Natural killer cell treated with Interleukin-12 subunit alpha and Interleukin-12 subunit beta and Interleukin-15 and Interleukin-18, amount 100 ng/mL, for 72 hours (primary cell): ENCODE measurements at regions not wholly inside any gene's neighbourhood (a gene's known extent, or its start where the extent isn't known, plus 50 kb on each side); places are given as distances from the start of the nearest gene placed in this dataset.
"Not testable (repeated sequence)": the region's sequence is repeated elsewhere in the genome, so short reads cannot be mapped to it uniquely, and the experiment has no call there.

ENCODE experiments used
- ATAC-seq, 2 donors: fragments of 150-1000 bp; cut with Tn5 transposase in 1 of 2; sonication (Bioruptor Pico), chemical (Tn5 transposase) in 1 of 2; 2 replicates each; pipeline ENCODE4 v1.10.0; 2021
- DNase-seq: peaks from one replicate; pipeline ENCODE4 v3.0.0; 2022; ENCODE audit warnings: low spot score
- H3K27ac Mint-ChIP-seq, 2 donors: 1 replicate in 1 of 2; 2 replicates in 1 of 2; pipeline ENCODE4 v1.8.0; 2022; ENCODE audit warnings: mixed read lengths in 2 of 2, mild to moderate bottlenecking in 1 of 2, moderate library complexity in 1 of 2
- H3K27me3 Mint-ChIP-seq, 2 donors: 1 replicate in 1 of 2; 2 replicates in 1 of 2; pipeline ENCODE4 v1.8.0; 2022; ENCODE audit warnings: mixed read lengths in 2 of 2
- H3K36me3 Mint-ChIP-seq: one replicate; pipeline ENCODE4 v1.8.0; 2022; ENCODE audit warnings: mixed read lengths
- H3K4me1 Mint-ChIP-seq, 2 donors: 1 replicate in 1 of 2; 2 replicates in 1 of 2; pipeline ENCODE4 v1.8.0; 2022; ENCODE audit warnings: low read depth in 2 of 2, mixed read lengths in 2 of 2, mild to moderate bottlenecking in 1 of 2
- H3K4me3 Mint-ChIP-seq: one replicate; pipeline ENCODE4 v1.8.0; 2022; ENCODE audit warnings: mixed read lengths
- H3K9me3 Mint-ChIP-seq: 2 replicates; pipeline ENCODE4 v1.8.0; 2022; ENCODE audit warnings: mixed read lengths

DNA sequence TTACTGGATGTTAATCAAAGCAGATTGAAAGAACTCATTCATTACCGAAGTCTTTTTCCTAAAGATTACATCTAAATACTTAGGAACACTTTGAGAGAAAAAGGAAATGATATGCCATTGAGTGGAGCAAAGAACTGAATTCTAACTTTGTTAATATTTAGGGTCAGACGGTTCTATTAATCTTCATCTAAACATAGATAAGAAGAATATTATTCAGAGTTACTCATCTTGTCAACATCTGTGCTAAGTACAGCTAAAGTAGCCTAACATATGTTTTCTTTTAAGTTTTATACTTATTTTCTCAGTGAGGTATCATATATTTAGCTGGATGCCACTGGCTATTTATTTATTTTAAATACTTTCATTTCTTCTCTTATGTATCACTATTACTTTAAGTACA lies 1763.7 kb downstream of the EFNA5 start:
- H3K36me3 Mint-ChIP-seq, result no peaks in the 10 kb centered on the region
- DNase-seq (no peak), ATAC-seq (no peak)
- no peak overlapping the region for H3K4me3 Mint-ChIP-seq
- H3K9me3 Mint-ChIP-seq, result peaks cover 4% of the 10 kb centered on the region
- no peak overlapping the region for H3K27ac Mint-ChIP-seq
- no peaks in the 10 kb centered on the region for H3K4me1 Mint-ChIP-seq
- no peaks in the 10 kb centered on the region for H3K27me3 Mint-ChIP-seq

DNA sequence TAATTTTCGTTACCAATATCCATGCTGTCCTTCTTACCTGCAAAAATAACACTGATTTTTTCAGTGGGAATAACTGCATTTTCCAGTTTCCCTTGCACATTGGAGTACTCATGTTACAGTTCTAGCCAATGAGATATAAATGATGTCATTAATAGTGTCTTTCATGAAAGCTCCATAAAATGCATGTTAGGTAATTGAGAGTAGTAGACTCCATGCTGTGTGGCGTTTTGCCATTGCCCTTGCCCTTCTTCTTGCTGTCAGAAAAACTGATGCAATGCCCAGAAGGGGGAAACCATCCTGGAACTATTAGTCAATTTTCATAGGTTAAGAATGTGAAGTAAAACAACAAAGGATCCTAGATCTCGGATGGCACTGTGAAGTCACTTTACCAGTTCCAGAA lies 1765.3 kb downstream of the EFNA5 start:
- ATAC-seq (no peak), DNase-seq (no peak)
- Mint-ChIP-seq H3K4me3 (no peak overlapping the region), H3K4me1 (no peaks in the 10 kb centered on the region), H3K27ac (no peak overlapping the region), H3K27me3 (no peaks in the 10 kb centered on the region), H3K9me3 (peaks cover 5% of the 10 kb centered on the region), H3K36me3 (no peaks in the 10 kb centered on the region)

DNA sequence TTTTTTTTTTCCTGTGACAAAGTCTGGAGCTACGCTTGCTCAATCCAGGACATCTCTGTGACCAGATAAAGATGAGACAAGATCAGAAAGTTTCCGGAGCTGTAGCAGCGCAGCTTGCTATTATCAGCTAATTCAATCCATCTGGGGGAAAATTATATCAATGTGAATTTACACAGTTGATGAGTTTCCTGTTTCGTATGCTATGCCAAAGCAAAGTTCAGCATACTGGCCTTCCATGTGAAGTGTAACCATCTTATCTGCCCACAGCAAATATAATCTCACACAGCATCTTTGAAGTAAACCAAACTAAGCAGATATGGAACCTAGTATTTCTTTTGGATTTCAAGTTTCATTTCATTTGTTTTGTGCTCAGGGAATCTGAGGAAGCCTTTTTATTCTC lies 1767.7 kb downstream of the EFNA5 start:
- no peaks in the 10 kb centered on the region for H3K36me3 Mint-ChIP-seq
- no peaks in the 10 kb centered on the region for H3K27me3 Mint-ChIP-seq
- H3K4me3 Mint-ChIP-seq, result no peak overlapping the region
- ATAC-seq, result no peak
- no peak for DNase-seq
- no peaks in the 10 kb centered on the region for H3K4me1 Mint-ChIP-seq
- H3K27ac Mint-ChIP-seq, result no peak overlapping the region
- peaks cover 4% of the 10 kb centered on the region for H3K9me3 Mint-ChIP-seq

DNA sequence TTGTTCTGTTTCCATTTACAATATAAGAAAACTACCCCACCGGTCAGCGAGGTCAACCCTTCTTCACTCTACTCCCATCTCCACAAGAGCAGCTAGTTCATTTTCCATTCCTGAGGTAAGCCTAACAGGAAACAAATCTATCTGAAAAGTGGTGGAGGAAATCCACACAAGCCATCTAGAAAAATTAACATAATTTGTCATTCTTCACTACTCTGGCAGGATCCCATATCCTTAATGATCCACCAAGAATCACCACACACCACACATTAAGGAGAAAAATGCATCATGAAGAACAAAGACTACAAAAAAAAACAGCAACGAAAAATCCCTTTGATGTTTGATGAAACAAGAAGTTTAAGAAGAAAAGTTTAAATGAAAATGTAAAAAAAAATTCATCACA lies 1771.0 kb downstream of the EFNA5 start:
- no peaks in the 10 kb centered on the region for H3K27me3 Mint-ChIP-seq
- no peak overlapping the region for H3K4me3 Mint-ChIP-seq
- no peaks in the 10 kb centered on the region for H3K4me1 Mint-ChIP-seq
- ATAC-seq (no peak), DNase-seq (no peak)
- no peak overlapping the region for H3K27ac Mint-ChIP-seq
- H3K36me3 Mint-ChIP-seq, result no peaks in the 10 kb centered on the region
- peaks cover 9% of the 10 kb centered on the region for H3K9me3 Mint-ChIP-seq

DNA sequence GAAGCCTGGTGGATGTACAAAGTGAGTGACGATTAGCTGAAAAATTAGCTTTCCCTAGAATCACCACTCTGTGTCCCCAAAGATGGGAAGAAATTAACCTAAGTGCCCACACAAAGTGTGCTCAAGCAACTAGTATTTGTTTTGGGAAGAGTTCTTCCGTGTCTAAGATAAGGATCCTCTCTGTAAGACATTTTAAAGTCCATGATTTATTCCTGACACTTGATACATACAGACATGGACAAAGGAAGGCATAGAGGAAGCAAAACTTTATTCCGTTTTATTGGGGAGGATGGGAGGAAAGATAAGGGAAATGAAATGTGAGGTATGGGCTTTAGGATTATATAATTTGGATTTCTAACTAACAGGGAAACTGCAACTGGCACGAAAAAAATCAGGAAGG lies 1772.6 kb downstream of the EFNA5 start:
- Mint-ChIP-seq H3K36me3 (no peaks in the 10 kb centered on the region), H3K4me3 (no peak overlapping the region)
- ATAC-seq, result no peak

DNA sequence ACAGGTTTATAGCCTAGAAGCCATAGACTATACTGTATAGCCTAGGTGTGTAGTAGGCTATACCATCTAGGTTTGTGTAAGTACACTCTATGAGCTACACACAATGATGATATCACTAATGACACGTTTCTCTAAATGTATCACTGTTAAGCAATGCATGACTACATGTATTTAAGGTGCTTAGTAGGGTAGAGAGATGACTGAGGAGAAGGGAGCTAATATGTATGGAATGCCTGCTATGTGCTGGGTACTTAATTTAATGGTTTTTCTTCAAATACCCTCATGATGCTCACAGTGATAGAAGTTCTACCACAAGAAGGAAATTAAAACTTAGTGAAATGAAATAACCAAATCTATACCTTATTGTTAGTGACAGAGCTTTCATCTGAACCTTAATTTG lies 1785.5 kb downstream of the EFNA5 start:
- DNase-seq (no peak), ATAC-seq (no peak)
- Mint-ChIP-seq H3K27me3 (no peaks in the 10 kb centered on the region), H3K4me3 (no peak overlapping the region), H3K27ac (no peak overlapping the region), H3K4me1 (no peaks in the 10 kb centered on the region), H3K9me3 (peaks cover 9% of the 10 kb centered on the region), H3K36me3 (peaks cover 8% of the 10 kb centered on the region)

More for the DNA sequence above, 1772.6 kb downstream of the EFNA5 start:
- Mint-ChIP-seq H3K27me3 (no peaks in the 10 kb centered on the region), H3K27ac (no peak overlapping the region), H3K4me1 (no peaks in the 10 kb centered on the region), H3K9me3 (peaks cover 9% of the 10 kb centered on the region)
- no peak for DNase-seq

DNA sequence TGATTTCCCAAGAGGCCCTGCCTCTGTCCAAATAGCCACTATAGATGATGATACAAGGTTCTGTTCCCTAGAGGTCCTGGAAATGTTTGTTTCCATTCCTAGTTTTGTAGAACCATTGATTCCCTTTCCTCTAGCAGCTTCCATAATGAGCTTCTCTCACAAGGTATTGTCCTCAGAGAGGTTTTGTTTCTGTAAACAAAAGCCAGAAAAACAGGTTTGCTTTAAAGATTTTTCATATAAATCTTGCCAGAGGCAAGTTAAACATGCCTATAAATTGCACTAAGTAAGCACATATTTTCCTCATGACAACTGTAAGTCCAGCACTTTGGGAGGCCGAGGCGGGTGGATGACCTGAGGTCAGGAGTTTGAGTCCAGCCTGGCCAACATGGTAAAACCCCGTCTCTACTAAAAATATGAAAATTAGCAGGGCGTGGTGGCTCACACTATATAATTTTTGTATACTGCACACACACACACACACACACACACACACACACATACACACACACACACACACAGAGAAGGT lies 1787.7 kb downstream of the EFNA5 start:
- H3K9me3 Mint-ChIP-seq, result peaks cover 11% of the 10 kb centered on the region
- peaks cover 8% of the 10 kb centered on the region for H3K36me3 Mint-ChIP-seq
- ATAC-seq (no peak), DNase-seq (no peak)
- H3K27me3 Mint-ChIP-seq, result no peaks in the 10 kb centered on the region
- H3K27ac Mint-ChIP-seq, result no peak overlapping the region
- no peaks in the 10 kb centered on the region for H3K4me1 Mint-ChIP-seq
- no peak overlapping the region for H3K4me3 Mint-ChIP-seq

DNA sequence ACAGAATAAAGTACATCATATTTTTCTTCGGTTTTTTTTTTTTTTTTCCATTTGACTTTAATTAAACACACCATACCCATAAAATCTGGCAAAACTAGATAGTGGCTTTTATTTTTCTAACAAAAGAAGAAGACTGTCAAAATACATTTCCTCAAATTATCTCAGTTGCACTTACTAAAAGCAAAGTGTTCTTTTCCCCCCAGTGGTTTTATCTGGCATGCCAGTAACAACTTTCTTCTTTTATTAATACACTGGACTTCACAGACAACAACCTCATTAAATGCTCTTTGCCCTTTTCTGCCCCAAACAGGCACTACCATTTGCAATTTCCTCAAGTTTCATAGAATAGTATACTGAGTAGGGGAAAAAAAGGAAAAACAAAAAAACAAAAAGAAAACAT lies 1792.3 kb downstream of the EFNA5 start:
- no peaks in the 10 kb centered on the region for H3K36me3 Mint-ChIP-seq
- no peak for DNase-seq
- H3K4me3 Mint-ChIP-seq, result no peak overlapping the region
- no peak for ATAC-seq
- H3K9me3 Mint-ChIP-seq, result peaks cover 8% of the 10 kb centered on the region
- no peak overlapping the region for H3K27ac Mint-ChIP-seq
- H3K27me3 Mint-ChIP-seq, result no peaks in the 10 kb centered on the region
- H3K4me1 Mint-ChIP-seq, result no peaks in the 10 kb centered on the region

DNA sequence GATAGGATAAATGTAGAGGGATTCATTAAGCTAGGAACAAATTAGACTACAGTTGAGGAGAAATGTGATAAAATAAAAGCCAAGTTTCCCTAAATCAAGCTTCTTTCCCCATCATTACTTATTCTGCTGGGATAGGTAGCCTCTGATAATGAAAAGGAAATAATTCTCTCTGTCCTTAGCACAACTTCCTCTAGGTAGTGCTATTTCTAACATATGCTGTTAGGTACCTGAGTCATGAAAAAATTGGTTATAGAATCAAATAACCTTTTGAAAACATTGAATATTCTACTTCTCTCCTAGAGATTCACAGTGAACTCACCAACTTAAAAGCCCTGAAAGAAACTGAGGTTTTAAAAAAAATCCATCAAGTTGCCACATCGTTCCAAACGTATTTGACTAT lies 1793.1 kb downstream of the EFNA5 start:
- no peak for ATAC-seq
- Mint-ChIP-seq H3K4me3 (no peak overlapping the region), H3K4me1 (no peaks in the 10 kb centered on the region), H3K27me3 (no peaks in the 10 kb centered on the region), H3K36me3 (no peaks in the 10 kb centered on the region), H3K9me3 (peaks cover 16% of the 10 kb centered on the region), H3K27ac (no peak overlapping the region)
- DNase-seq, result no peak

DNA sequence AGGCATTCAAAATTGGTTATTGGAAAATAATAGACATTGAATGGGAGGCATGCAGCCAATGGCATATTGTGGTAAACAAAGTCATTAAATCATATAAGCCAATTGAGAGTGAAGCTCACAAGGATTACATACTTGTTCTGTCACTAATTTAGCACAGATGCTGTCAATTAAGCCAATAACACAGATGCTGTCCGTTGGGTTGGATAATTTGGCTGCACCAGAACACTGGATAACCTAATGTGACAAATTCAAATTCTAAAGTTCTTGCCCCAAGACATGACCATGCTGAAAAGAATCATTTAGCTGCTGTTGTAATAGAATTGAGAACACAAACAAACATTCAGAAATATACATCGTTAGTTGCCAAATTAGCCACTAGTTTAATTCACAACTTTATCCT lies 1796.4 kb downstream of the EFNA5 start:
- Mint-ChIP-seq H3K27ac (no peak overlapping the region), H3K36me3 (no peaks in the 10 kb centered on the region), H3K27me3 (no peaks in the 10 kb centered on the region), H3K9me3 (peaks cover 17% of the 10 kb centered on the region), H3K4me1 (no peaks in the 10 kb centered on the region), H3K4me3 (no peak overlapping the region)
- DNase-seq, result no peak
- no peak for ATAC-seq

DNA sequence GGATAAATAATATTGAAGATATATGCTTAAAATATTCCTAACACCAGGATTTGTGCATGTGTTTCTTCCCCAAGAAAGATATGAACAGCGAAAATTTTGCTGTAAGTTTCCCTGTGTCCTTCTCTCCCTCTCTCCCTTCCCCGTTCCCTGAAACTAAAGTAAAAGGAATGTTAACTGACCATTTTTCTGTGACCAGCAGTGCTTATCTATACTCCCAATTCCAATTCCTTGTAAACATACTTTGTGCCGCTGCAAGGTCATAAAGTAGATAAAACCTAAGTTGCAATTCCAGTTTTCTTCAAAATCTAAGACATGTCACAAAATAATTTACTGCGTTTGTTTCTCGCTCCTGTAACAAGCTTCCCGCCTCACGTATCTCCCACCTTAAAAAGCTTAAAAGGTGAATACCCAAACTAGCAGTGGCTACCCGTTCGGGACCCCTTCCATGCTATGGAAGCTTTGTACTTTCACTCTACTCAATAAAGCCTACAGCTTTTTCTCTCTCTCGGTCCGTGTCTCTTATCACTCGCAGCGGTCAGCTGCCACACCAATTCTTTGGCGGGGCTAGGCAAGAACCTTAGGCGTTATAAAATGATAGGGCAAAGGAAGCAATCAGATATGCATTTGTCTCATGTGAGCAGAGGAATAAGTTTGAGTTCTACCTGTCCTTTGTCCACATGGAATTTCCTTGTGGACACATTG lies 1798.0 kb downstream of the EFNA5 start:
- peaks cover 17% of the 10 kb centered on the region for H3K9me3 Mint-ChIP-seq
- no peaks in the 10 kb centered on the region for H3K27me3 Mint-ChIP-seq
- ATAC-seq, result no peak
- no peak overlapping the region for H3K4me3 Mint-ChIP-seq
- H3K27ac Mint-ChIP-seq, result no peak overlapping the region
- no peak for DNase-seq
- H3K4me1 Mint-ChIP-seq, result no peaks in the 10 kb centered on the region
- no peaks in the 10 kb centered on the region for H3K36me3 Mint-ChIP-seq

DNA sequence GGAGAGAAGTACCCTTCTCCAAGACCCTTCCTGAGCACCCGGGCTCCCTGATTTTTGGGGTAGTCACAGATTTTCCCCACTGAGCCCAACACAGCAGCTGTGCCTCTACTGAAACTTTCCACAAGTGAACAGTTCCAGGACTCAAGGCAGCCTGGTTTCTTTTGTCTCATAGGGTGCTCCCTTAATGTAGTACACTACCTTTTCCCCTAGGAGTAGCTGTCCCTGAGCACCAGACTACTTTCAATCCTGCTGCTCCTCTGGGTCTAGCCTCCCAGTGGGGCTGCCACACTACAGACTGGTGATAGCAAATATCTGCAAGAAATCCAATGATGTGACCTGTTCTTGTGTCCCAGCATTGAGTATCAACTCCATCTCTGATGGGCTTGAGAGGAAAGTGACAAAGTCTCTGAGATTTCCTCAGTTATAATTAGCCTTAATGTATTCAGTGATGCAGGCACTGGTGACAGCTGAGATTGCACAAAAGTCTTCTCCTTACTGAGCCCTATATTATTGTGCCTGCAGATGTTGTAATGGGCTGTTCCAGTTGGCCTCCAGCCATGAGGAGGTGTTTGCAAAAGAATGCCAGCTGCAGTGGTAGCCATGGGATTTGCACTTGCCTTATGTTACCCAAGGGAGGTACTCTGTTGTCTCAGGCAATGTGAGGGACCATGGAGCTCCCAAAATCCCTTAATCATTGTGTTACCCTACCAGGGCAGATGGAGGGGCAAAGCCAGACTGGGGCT lies 1802.5 kb downstream of the EFNA5 start:
- no peaks in the 10 kb centered on the region for H3K27me3 Mint-ChIP-seq
- DNase-seq (no peak), ATAC-seq (no peak)
- no peaks in the 10 kb centered on the region for H3K4me1 Mint-ChIP-seq
- H3K9me3 Mint-ChIP-seq, result peaks cover 21% of the 10 kb centered on the region
- peaks cover 5% of the 10 kb centered on the region for H3K36me3 Mint-ChIP-seq
- no peak overlapping the region for H3K4me3 Mint-ChIP-seq
- no peak overlapping the region for H3K27ac Mint-ChIP-seq

DNA sequence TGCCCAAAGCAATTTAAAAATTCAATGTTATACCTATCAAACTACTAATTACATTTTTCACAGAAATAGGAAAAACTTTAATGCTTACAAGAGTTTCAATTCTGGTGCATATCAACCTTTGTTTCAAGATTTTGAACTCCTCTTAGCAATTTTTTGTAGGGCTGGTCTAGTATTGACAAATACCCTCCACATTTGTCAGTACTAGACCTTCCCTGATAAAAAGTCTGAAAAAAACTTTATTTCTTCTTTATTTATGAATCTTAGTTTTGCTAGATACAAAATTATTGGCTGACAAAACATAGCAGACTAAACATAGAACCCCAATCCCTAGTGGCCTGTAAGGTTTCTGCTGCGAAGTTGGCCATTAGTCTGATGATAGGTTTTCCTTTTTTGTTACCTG lies 1804.9 kb downstream of the EFNA5 start:
- H3K4me1 Mint-ChIP-seq, result no peaks in the 10 kb centered on the region
- DNase-seq (no peak), ATAC-seq (no peak)
- peaks cover 5% of the 10 kb centered on the region for H3K36me3 Mint-ChIP-seq
- no peak overlapping the region for H3K27ac Mint-ChIP-seq
- no peak overlapping the region for H3K4me3 Mint-ChIP-seq
- no peaks in the 10 kb centered on the region for H3K27me3 Mint-ChIP-seq
- H3K9me3 Mint-ChIP-seq, result peaks cover 13% of the 10 kb centered on the region

DNA sequence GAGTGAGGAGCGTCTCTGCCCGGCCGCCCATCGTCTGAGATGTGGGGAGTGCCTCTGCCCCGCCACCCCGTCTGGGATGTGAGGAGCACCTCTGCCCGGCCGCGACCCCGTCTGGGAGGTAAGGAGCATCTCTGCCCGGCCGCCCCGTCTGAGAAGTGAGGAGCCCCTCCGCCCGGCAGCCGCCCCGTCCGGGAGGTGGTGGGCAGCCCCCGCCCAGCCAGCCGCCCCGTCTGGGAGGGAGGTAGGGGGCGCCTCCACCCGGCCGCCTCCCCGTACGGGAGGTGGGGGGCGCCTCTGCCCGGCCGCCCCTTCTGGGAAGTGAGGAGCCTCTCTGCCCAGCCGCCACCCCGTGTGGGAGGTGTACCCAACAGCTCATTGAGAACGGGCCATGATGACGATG lies 1811.4 kb downstream of the EFNA5 start:
- DNase-seq, H3K4me1 Mint-ChIP-seq, ATAC-seq, H3K27ac Mint-ChIP-seq, H3K36me3 Mint-ChIP-seq, H3K27me3 Mint-ChIP-seq, H3K4me3 Mint-ChIP-seq: not testable (repeated sequence)
- peaks cover 20% of the 10 kb centered on the region for H3K9me3 Mint-ChIP-seq
